Mucosa of gallbladder (tissue), 1 donor: ENCODE measurements at regions not wholly inside any gene's neighbourhood (a gene's known extent, or its start where the extent isn't known, plus 50 kb on each side); places are given as distances from the start of the nearest gene placed in this dataset.
"Not testable (repeated sequence)": the region's sequence is repeated elsewhere in the genome, so short reads cannot be mapped to it uniquely, and the experiment has no call there.

Source experiments
- DNase-seq: peaks from one replicate; pipeline ENCODE4 v3.0.0-alpha.2; 2020; ENCODE audit warnings: low spot score
- donor health status: DM: no; HTN: no; CAD: no.

DNA sequence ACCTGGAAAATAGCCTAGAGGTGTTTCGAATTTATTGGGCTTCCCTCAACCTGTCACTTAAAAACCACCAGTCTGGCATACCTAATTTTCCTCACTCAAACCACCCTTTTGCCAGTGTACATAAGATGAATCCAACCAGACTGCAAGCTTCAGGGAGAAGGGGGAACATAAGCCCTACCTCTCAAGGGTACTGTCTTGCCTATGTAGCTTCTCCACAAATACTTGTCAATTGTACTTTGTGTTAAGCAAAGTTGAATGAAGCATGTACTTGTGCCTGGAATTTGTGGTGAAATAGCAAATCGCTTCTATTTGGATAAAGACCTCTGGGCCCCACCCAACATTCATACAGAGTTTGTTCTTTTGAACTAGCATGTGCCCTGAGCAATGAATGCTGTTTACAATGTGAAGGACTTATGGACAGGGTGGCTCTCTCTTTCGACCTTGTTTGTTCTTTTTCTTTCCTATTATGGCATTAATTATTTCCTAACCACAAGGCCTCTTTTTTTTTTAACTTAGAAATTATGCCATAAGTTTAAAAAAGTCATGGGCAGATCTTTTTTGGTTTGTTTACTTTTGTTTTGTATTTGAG is 580.2 kb downstream of the EBF1 start:
- DNase-seq, result no peak

- no peak for DNase-seq
Observed at GRCh38 chr5:158516521-158516920, 583.2 kb downstream of the EBF1 start.

DNA sequence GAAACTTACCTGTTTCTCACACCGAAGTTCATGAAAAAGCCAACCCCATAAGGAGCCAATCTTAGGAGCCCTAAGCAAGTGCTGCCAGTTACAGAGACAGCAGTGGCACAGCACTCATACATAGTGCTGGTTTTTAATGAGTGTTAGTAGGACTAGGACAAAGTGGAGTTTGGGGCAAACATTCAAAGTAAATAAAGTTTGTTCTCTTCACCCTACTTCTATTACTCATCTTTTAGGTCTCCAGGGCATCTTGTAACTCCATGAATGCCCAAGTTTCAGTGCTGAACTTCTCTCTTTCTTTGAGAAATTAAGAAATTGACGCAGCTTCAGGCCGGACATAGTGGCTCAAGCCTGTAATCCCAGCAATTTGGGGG is 584.7 kb downstream of the EBF1 start:
- no peak for DNase-seq

GRCh38 chr5:158514319-158514985 is 585.3 kb downstream of the EBF1 start:
- DNase-seq, result no peak

- DNase-seq, result no peak
Observed at GRCh38 chr5:158513490-158514318, 586.0 kb downstream of the EBF1 start.

DNA sequence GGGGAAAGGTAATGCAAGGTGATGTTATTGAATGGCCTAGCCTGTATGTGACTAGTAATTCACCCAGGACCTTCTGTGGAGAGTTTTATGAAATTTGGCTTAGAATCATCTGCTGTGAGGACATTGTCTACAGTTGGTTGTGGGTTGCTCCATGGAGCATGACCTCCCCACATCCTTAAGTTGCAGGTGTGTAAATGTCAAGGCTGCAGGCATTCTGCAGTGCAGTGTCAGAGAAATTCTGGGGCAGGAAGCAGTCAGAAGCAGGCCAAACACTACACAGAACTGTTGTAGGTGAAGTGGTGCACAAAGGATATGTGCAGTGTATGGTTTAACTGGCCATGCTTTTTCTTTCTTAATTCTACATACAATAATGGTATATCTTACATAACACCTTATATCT is 588.3 kb downstream of the EBF1 start:
- no peak for DNase-seq

GRCh38 chr5:158510479-158510878 is 589.2 kb downstream of the EBF1 start:
- no peak for DNase-seq

GRCh38 chr5:158506648-158507047 is 593.1 kb downstream of the EBF1 start:
- DNase-seq, result no peak

DNA sequence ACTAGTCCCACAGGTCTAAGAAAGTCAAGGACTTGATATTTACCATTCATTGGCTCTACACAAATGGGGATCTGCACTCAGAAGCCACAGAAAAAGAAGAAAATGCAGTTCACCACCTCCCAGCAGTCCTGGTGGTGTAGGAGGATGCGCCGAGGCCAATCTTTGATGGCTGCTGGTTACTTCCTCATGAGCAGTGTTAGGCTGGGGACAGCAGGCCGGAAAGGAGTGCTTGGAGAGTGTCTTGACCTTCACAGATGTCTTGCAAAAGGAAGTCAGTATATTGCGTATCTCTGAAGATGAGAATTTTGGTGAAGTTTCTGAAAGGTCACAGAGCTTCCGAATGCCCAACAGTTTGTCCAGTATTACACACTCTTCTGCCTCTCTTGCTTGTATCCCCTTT is 597.0 kb downstream of the EBF1 start:
- no peak for DNase-seq

- no peak for DNase-seq
Observed at GRCh38 chr5:158499892-158500418, 599.8 kb downstream of the EBF1 start.

DNA sequence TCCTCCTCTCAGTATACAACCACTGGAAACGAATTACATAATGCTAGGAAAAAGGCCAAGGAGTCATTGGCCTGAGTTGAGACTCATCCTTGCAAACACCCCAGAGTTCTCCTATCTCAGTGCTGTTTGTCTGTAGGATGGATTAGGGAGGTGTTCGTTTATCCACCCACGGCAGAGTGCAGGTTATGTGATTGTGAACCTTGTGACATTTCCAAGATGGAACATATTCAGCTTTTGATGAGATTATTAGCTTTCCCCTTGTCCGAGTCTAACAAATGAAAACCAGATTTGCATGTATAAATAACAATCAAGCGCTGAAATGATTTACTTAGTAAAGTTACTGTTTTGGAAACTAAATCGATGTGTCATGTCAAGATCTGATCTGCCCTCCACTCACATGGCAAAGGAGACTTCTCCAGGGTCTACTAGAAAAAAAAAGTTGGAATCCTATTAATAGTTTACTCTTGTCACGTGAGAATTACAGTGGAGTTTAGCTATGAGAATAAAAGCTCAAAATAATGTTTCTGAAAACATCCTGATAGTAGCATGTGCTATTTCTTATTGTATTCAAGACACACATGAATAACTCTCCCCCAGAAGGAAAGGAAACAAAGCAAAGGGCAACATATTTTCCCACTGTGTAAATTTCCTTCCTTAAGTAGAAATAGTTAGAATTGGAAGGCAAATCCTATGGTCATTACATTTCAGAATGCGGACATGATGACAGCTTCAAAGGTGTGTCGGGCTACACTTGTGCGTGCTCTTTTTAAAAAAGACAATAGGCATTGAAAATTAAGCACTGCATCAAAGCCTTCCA is 600.4 kb downstream of the EBF1 start:
- no peak for DNase-seq

DNA sequence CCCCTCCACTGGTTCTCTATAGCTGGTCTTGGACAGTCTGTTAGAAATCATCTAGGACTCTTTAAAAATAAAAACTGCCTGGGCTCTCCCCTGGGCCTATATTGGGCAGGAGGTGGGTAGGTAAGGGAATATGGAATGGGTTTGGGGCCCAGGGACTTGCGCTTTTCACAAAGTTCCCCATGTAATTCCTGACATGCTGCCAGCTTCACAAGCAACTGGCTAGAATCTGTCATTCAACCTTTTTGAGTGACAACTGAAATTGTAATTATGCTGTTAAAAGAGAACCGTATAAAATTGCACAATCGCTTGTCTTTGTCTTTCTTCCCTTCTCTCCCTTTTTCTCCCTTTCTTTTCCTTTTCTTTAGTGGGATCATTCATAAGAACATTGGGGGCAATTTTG is 603.1 kb downstream of the EBF1 start:
- DNase-seq, result no peak

- DNase-seq, result no peak
Observed at GRCh38 chr5:158494541-158494940, 605.2 kb downstream of the EBF1 start.

DNA sequence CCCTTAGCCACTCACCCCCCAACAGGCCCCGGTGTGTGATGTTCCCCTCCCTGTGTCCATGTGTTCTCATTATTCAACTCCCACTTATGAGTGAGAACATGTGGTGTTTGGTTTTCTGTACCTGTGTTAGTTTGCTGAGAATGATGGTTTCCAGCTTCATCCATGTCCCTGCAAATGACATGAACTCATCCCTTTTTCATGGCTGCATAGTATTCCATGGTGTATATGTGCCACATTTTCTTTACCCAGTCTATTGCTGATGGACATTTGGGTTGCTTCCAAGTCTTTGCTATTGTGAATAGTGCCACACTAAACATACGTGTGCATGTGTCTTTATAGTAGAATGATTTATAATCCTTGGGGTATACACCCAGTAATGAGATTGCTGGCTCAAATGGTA is 605.7 kb downstream of the EBF1 start:
- DNase-seq, result not testable (repeated sequence)

DNA sequence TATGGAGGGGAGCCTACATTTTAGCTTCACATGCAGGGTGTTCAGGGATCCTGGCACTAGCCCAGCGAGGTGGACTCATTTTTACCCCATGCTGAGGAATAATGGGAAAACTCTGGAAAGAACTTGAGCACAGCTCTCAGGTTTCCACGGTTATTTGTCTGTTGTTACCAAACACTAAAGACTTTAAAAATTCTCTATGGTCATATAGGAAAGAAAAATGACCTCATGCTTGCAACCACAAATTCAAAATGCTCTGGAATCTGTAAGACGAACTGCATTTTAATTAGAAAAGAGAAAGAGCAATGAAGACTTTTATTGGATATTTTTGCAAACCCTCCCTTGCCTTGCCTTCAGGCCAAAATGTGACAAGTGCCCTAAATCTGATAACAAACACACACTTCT is 606.9 kb downstream of the EBF1 start:
- DNase-seq, result no peak

DNA sequence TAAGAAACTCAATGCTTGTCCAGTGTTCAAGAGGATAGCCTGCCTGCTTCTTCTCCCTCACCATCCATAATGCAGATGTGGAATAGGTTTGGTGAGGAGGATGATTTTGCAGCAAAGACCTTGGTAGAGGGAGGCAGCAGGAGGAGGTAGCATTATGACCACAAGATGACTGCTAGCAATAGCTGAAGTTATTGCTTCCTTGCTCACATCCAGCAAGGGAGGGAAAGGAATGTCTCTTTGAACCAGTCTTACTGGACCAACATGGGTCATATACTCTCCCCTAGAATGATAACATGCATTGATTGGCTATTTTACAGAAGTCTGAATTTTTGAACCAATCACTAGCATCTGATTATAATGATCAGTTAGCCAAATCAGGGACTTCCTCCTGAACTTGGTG is 607.6 kb downstream of the EBF1 start:
- DNase-seq, result no peak

DNA sequence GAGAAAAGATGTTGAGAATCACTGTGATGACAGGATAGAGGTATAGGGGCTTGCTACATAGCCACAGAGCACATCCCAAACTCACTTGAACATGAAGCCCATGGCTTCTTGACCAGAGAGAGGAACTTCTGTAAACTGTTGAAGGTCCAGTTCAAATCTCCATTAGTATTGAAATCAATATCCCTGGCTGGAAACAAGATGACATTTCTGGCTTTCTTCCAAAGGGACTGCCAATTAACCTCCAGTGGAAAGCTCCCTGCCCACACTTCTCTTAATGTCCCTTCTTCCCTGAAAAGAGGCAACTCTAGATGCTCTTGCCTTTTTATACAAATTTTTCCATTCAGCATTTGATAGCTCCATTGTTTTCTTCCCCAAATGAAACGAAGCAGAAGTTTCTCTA is 612.1 kb downstream of the EBF1 start:
- DNase-seq, result no peak

- no peak for DNase-seq
Observed at GRCh38 chr5:158487156-158487555, 612.6 kb downstream of the EBF1 start.

GRCh38 chr5:158486566-158486965 is 613.1 kb downstream of the EBF1 start:
- no peak for DNase-seq

DNA sequence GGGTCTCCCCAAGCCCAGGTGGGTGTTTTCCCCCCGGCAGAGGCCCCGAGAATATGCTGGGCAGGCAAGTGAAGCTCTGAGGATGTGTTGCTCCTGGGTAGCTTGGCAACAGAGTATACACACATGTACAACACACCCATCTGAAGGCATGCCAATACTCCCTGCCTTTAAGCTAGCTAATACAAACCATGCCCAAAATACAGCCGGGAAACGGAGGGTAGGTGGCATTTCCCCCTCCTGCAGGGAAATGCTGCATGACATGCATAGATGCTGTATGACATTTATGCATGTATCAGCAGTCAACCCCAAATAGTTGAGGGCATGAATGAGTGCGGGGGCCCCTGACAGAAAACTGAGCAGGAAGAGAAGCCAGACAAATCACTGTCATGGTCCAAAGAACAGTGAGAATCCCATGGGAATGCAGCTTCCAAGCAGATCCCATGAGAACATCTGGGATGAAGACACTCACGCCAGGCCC is 614.1 kb downstream of the EBF1 start:
- DNase-seq, result no peak

GRCh38 chr5:158485047-158485446 is 614.7 kb downstream of the EBF1 start:
- no peak for DNase-seq

DNA sequence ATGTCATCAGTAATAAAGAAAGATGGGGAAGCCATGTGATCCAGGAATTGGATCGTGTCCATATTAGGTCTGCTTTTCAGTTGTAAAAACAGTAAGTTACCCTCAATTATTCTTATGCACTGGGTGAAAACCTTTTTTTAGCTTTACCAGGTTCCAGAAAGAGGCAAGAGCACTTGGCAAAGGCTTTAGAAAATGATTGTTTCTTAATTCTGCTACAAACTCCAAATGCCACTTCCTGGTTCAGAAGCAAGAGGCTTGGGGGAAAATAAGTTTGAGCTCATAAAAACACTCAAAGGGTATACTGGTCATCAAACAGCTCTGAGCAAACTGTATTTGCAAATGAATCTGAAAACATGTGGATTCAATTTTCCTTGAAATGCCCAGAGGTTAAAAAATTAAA is 615.6 kb downstream of the EBF1 start:
- DNase-seq, result no peak
